ENCODE measurements at regions not wholly inside any gene's neighbourhood (a gene's known extent, or its start where the extent isn't known, plus 50 kb on each side); places are given as distances from the start of the nearest gene placed in this dataset.

- WGBS, 4 donors: 28 to 40% (median 37%) methylated on average over 6 of the region's 6 CpGs
- no peaks in the 10 kb centered on the region for H3K9me3 ChIP-seq (replicated peaks in 1 of 3)
- H3K4me3 ChIP-seq: no peak overlapping the region
- no peak overlapping the region for H3K27ac ChIP-seq
- no peaks in the 10 kb centered on the region for H3K27me3 ChIP-seq
- TF ChIP-seq POLR2A (IDR thresholded peaks at IDR 0.05) (no peak), CTCF (IDR thresholded peaks at IDR 0.05) (no peak)
- no peaks in the 10 kb centered on the region for H3K36me3 ChIP-seq (replicated peaks in 1 of 2)
- DNase-seq: no peak
- no peaks in the 10 kb centered on the region for H3K4me1 ChIP-seq (replicated peaks in 1 of 2)
- intact Hi-C loops (cut with DNase I): no loop called here
These were observed 126.4 kb downstream of the SALL1 start for GRCh38 chr16:51024703-51025102.

- intact Hi-C loops (cut with DNase I): no loop called here
- no peak overlapping the region for H3K27ac ChIP-seq
- WGBS, 4 donors: 45 to 61% (median 55%) methylated on average over 5 of the region's 5 CpGs
- H3K4me3 ChIP-seq: no peak overlapping the region
- no peaks in the 10 kb centered on the region for H3K4me1 ChIP-seq (replicated peaks in 1 of 2)
- H3K36me3 ChIP-seq (replicated peaks in 1 of 2): no peaks in the 10 kb centered on the region
- TF ChIP-seq POLR2A (IDR thresholded peaks at IDR 0.05) (no peak), CTCF (IDR thresholded peaks at IDR 0.05) (no peak)
- no peak for DNase-seq
- no peaks in the 10 kb centered on the region for H3K27me3 ChIP-seq
- no peaks in the 10 kb centered on the region for H3K9me3 ChIP-seq (replicated peaks in 1 of 3)
These were observed 128.1 kb downstream of the SALL1 start for GRCh38 chr16:51022955-51023354.

- intact Hi-C loops (cut with DNase I): no loop called here
- no peaks in the 10 kb centered on the region for H3K27me3 ChIP-seq
- WGBS, 4 donors: 75 to 83% (median 81%) methylated on average over 4 of the region's 4 CpGs
- no peaks in the 10 kb centered on the region for H3K4me1 ChIP-seq (replicated peaks in 1 of 2)
- no peaks in the 10 kb centered on the region for H3K36me3 ChIP-seq (replicated peaks in 1 of 2)
- H3K27ac ChIP-seq: no peak overlapping the region
- TF ChIP-seq POLR2A (IDR thresholded peaks at IDR 0.05) (no peak), CTCF (IDR thresholded peaks at IDR 0.05) (no peak)
- no peak overlapping the region for H3K4me3 ChIP-seq
- DNase-seq: no peak
- no peaks in the 10 kb centered on the region for H3K9me3 ChIP-seq (replicated peaks in 1 of 3)
These were observed 131.5 kb downstream of the SALL1 start for GRCh38 chr16:51019617-51020016.

GRCh38 chr16:51017969-51018368 lies 133.1 kb downstream of the SALL1 start:
- Histone ChIP-seq H3K27ac (no peak overlapping the region), H3K4me3 (no peak overlapping the region), H3K36me3 (replicated peaks in 1 of 2) (no peaks in the 10 kb centered on the region), H3K9me3 (replicated peaks in 1 of 3) (no peaks in the 10 kb centered on the region), H3K27me3 (no peaks in the 10 kb centered on the region), H3K4me1 (replicated peaks in 1 of 2) (no peaks in the 10 kb centered on the region)
- intact Hi-C loops (cut with DNase I): no loop called here
- 83 to 89% (median 87%) methylated on average over 1 of the region's 1 CpG for WGBS, 4 donors
- TF ChIP-seq CTCF (IDR thresholded peaks at IDR 0.05): no peak
- TF ChIP-seq POLR2A (IDR thresholded peaks at IDR 0.05): no peak
- no peak for DNase-seq

All from adrenal gland (tissue), 9 donors.